Nephron (organoid): ENCODE measurements at regions not wholly inside any gene's neighbourhood (a gene's known extent, or its start where the extent isn't known, plus 50 kb on each side); places are given as distances from the start of the nearest gene placed in this dataset.

Source experiments
- H3K27ac Mint-ChIP-seq, 3 experiments: 2 replicates each; pipeline ENCODE4 v1.8.0; 2020; ENCODE audit warnings: mixed read lengths in 3 of 3, mild to moderate bottlenecking in 2 of 3, moderate library complexity in 1 of 3
- H3K27me3 Mint-ChIP-seq: 2 replicates; pipeline ENCODE4 v1.8.0; 2021; ENCODE audit warnings: low read depth, mild to moderate bottlenecking, moderate library complexity, mixed read lengths
- H3K36me3 Mint-ChIP-seq: 2 replicates; pipeline ENCODE4 v1.8.0; 2020; ENCODE audit warnings: low read depth, mixed read lengths
- H3K4me1 Mint-ChIP-seq: 2 replicates; pipeline ENCODE4 v1.8.0; 2020; ENCODE audit warnings: mixed read lengths
- H3K4me3 Mint-ChIP-seq, 3 experiments: 2 replicates each; pipeline ENCODE4 v1.8.0; 2020; ENCODE audit warnings: mild to moderate bottlenecking in 3 of 3, mixed read lengths in 3 of 3, moderate library complexity in 2 of 3
- H3K9me3 Mint-ChIP-seq: 2 replicates; pipeline ENCODE4 v1.8.0; 2020; ENCODE audit warnings: mixed read lengths
- CTCF ChIP-seq, 3 experiments: fragments of 200-600 bp; sonication (generic); IDR thresholded peaks; one replicate each; pipeline ENCODE4 v1.5.0; 2021; ENCODE audit warnings: antibody characterized with exemption in 3 of 3; ENCODE audit not compliant: unreplicated experiment in 3 of 3

GRCh38 chr10:64033711-64034110 is 512.5 kb downstream of the REEP3 start:
- Mint-ChIP-seq H3K9me3 (no peaks in the 10 kb centered on the region), H3K4me3 (no peak overlapping the region), H3K36me3 (no peaks in the 10 kb centered on the region), H3K27ac (no peak overlapping the region), H3K4me1 (peaks cover 29% of the 10 kb centered on the region), H3K27me3 (peaks cover 4% of the 10 kb centered on the region)
- no peak for TF ChIP-seq CTCF (IDR thresholded peaks at IDR 0.05; ENCODE audit: unreplicated experiment in 3 of 3)

- no peaks in the 10 kb centered on the region for H3K36me3 Mint-ChIP-seq
- H3K4me3 Mint-ChIP-seq, result peak overlapping the region in 2 of 3 experiments; percentile 57 to 59
- peaks cover 8% of the 10 kb centered on the region for H3K27me3 Mint-ChIP-seq
- peak overlapping the region; percentile 5 to 29 (median 9) for H3K27ac Mint-ChIP-seq
- no peak for TF ChIP-seq CTCF (IDR thresholded peaks at IDR 0.05; ENCODE audit: unreplicated experiment in 3 of 3)
- peaks cover 42% of the 10 kb centered on the region for H3K4me1 Mint-ChIP-seq
- H3K9me3 Mint-ChIP-seq, result no peaks in the 10 kb centered on the region
Observed at GRCh38 chr10:64036321-64036930, 515.2 kb downstream of the REEP3 start.

- no peaks in the 10 kb centered on the region for H3K9me3 Mint-ChIP-seq
- H3K4me1 Mint-ChIP-seq, result peaks cover 42% of the 10 kb centered on the region
- no peaks in the 10 kb centered on the region for H3K36me3 Mint-ChIP-seq
- peak overlapping the region; percentile 7 to 51 (median 9) for H3K27ac Mint-ChIP-seq
- H3K27me3 Mint-ChIP-seq, result peaks cover 8% of the 10 kb centered on the region
- H3K4me3 Mint-ChIP-seq, result peak overlapping the region in 2 of 3 experiments; percentile 16 to 47
- no peak for TF ChIP-seq CTCF (IDR thresholded peaks at IDR 0.05; ENCODE audit: unreplicated experiment in 3 of 3)
Observed at GRCh38 chr10:64037071-64037661, 516.0 kb downstream of the REEP3 start.

GRCh38 chr10:64038107-64038506 is 516.9 kb downstream of the REEP3 start:
- no peak overlapping the region for H3K4me3 Mint-ChIP-seq
- H3K27me3 Mint-ChIP-seq, result peaks cover 8% of the 10 kb centered on the region
- no peak for TF ChIP-seq CTCF (IDR thresholded peaks at IDR 0.05; ENCODE audit: unreplicated experiment in 3 of 3)
- peaks cover 42% of the 10 kb centered on the region for H3K4me1 Mint-ChIP-seq
- peak overlapping the region in 1 of 3 experiments; percentile 9 for H3K27ac Mint-ChIP-seq
- H3K36me3 Mint-ChIP-seq, result no peaks in the 10 kb centered on the region
- no peaks in the 10 kb centered on the region for H3K9me3 Mint-ChIP-seq

- Mint-ChIP-seq H3K4me1 (peaks cover 42% of the 10 kb centered on the region), H3K4me3 (no peak overlapping the region), H3K9me3 (no peaks in the 10 kb centered on the region), H3K27me3 (peaks cover 8% of the 10 kb centered on the region), H3K27ac (peak overlapping the region in 1 of 3 experiments; percentile 11), H3K36me3 (no peaks in the 10 kb centered on the region)
- no peak for TF ChIP-seq CTCF (IDR thresholded peaks at IDR 0.05; ENCODE audit: unreplicated experiment in 3 of 3)
Observed at GRCh38 chr10:64039198-64039597, 518.0 kb downstream of the REEP3 start.

- Mint-ChIP-seq H3K36me3 (no peaks in the 10 kb centered on the region), H3K4me3 (no peak overlapping the region), H3K9me3 (no peaks in the 10 kb centered on the region), H3K27me3 (peaks cover 8% of the 10 kb centered on the region), H3K27ac (peak overlapping the region in 2 of 3 experiments; percentile 8 to 25), H3K4me1 (peaks cover 41% of the 10 kb centered on the region)
- TF ChIP-seq CTCF (IDR thresholded peaks at IDR 0.05; ENCODE audit: unreplicated experiment in 3 of 3), result no peak
Observed at GRCh38 chr10:64040781-64041180, 519.6 kb downstream of the REEP3 start.
